GM18502 (cell line): ENCODE measurements at regions not wholly inside any gene's neighbourhood (a gene's known extent, or its start where the extent isn't known, plus 50 kb on each side); places are given as distances from the start of the nearest gene placed in this dataset.
"Not testable (repeated sequence)": the region's sequence is repeated elsewhere in the genome, so short reads cannot be mapped to it uniquely, and the experiment has no call there.

ENCODE experiments used
- ATAC-seq: cut with Tn5 transposase; IDR thresholded peaks from one replicate; pipeline ENCODE4 v1.9.1; 2021; ENCODE audit warnings: mild to moderate bottlenecking; ENCODE audit not compliant: unreplicated experiment, poor library complexity

DNA sequence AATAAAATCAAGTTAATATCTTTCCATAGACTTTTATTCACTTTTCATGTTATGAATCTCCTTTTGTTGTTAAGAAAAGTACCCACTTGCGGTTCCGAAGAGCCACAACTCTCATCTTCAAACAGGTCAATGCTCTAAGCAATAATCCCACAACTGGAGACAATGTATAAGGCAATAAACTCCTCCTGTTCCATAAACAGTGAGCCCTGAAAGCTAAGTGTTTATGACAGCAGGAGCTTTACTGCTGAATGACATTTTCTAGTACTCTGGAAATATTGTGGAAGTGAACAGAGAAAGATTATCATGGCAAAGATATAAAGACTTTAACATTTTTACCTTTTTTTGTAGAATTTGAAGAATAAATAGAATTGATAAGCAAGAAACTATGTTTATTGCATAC is 213.5 kb upstream of the MBL2 start:
- ATAC-seq = no peak

DNA sequence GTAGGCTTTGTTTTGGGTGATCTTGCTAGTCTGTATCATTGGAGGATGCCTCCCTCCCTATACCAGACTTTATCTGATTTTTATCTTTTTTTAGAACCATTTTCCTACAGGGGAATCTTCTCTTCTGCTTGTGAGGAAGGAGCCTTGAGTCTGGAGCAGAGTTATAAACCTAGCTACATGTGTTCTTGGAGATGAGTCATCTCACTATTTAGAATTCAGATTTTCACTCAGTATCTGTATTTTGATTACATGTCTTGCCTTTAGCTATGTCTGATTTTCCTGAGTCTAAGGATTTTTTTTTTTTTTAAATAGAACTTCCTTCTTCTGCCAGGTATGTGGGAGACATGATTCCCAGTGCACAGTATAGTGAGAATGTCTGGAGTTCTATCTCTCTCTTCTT is 211.6 kb upstream of the MBL2 start:
- peak; percentile 71 for ATAC-seq

DNA sequence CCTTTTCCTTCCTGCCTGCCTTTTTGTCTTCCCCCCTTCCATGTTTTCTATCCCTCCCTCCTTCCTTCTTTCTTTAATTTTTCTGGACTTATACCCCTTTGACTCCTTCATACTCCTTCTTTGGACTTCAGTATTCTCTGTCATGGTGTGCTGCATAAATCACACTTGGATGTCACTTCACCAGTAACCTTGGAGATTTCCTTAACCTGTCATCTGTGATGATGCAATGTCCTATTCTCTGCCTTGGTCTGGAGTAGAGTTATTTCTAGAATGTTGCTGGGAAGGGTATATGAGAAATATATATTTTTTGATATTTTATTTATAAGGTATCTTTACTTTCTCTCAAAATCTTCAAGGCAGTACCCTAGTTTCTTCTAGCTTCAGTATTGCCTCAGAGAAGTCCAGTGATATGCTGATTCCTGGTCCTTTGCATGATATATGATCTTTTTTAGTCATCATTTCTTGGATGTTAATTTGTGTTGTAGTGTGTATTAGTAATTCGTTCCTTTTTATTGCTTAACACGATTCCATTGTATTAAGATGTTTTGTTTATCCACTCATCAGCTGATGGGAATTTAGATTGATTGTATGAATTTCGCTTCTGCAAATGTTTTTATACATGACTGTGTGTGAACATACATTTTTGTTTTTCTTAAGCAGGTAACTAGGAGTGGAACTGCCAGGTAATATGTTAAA is 206.9 kb upstream of the MBL2 start:
- ATAC-seq = no peak

DNA sequence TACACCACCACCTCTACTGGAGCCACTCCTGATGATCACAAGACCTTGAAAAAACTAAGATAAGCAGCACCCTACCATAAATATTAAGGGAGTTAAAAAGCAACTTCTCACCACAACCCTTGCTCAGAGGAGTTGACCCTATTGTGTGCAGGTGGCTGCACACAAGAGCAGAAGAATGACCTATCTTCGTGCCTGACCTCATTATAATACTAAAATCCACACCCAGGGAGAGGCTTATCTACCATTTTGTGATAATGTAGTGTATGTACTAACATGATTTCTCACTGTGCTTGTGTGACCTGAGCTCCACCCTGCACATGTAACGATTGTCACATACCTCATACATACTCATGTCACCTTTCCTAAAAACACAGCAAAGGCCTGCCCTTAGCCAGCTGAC is 205.0 kb upstream of the MBL2 start:
- ATAC-seq = no peak

GRCh38 chr10:52967806-52968795 is 195.5 kb upstream of the MBL2 start:
- ATAC-seq = no peak

- ATAC-seq = no peak
These were observed 194.3 kb upstream of the MBL2 start for GRCh38 chr10:52966904-52967303.

DNA sequence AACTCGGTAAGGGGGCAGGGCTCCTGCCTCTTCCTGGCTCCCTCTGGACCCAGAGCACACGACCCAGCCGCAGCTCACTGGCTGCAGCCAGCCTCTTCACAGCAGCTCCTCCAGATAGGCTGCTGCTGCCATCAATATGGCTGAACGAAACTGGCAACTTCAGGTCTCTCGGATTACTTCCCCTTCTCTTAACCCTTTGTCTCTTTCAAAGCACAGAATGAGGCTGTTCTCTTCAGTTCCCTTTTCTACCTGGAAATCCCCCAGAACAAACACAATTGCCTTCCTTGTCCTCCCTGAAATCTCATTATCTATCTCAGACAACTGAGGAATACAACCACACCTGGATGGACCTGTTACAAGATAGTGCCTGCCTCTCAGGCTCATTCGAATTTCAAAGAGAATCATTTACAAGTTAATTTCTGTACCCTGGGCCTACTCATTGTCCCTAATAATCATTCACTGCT is 193.4 kb upstream of the MBL2 start:
- ATAC-seq = peak; percentile 98

DNA sequence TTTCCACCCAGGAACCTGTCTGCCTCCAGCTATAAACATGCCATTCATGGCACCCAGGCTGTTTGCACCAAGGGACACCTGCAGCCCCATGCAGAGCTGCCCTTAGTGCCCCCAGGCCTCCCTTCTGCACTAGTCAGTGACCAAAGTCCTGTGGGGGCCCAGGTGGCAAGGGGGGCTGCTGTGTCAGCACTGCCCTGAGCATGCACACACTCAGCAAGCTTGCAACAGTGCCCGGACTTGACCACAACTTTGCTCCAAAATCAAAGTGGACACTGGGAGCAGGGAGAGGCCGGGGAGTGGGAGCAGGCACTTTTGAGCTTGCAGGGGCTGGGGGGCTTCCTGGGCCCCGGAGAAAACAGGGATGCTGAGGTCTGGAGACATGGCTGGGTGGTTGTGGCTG is 192.9 kb upstream of the MBL2 start:
- ATAC-seq = peak; percentile 13

GRCh38 chr10:52961323-52961722 is 188.7 kb upstream of the MBL2 start:
- ATAC-seq = no peak

DNA sequence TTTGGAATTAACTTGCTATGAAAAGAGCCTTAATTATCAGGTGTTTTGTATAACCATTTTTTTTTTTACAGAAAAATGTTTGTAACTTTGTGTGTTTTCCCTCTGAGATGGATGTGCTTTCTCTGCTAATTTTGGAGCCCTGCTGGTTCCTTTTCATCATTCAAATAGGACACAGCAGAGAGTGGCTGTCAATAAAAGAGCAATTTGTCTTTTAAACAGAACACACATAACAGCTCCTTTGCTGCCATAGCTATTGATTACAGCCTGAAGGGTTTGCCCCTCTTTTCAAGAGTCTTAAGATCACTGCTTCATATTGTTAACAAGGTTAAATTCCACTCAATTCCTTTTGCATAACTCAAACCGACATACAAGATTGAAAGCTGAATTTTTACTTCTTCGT is 187.2 kb upstream of the MBL2 start:
- no peak for ATAC-seq

DNA sequence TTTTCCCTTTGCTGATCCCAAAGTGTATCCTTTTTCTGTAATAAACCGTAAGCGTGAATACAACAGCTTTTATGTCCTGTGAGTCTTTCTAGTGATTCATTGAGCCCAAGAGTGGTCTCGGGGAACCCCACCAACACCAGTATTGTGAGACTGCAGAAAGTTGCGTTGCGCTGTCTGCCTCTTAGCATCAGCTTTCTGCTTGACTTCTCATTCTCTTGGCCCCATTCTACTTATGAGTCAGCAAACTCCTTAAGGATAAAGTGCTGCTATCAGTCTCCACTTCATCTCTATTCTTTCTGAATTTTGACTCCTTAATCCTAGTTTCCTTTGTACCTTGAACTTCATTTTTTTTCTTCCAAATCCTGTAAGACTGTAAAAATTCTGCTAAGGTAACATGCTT is 184.3 kb upstream of the MBL2 start:
- ATAC-seq = peak; percentile 48

DNA sequence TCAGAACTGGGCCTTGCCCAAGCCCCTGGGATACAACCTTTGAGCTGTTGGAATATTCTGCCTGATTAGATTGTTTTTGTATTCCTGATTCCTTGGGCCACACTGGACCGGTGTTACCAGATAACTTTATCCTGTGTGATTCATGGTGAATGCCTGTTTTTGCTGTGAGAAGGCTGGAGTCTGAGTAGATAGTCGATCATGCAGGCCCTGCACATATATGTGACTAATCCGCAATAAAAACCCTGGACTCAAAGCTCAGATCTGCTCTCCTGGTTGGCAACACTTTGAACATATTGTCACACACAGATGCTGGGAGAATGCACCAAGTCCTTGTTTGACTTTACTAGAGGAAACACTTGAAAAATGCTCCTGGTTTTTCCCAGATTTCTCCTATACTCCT is 183.9 kb upstream of the MBL2 start:
- ATAC-seq = no peak

DNA sequence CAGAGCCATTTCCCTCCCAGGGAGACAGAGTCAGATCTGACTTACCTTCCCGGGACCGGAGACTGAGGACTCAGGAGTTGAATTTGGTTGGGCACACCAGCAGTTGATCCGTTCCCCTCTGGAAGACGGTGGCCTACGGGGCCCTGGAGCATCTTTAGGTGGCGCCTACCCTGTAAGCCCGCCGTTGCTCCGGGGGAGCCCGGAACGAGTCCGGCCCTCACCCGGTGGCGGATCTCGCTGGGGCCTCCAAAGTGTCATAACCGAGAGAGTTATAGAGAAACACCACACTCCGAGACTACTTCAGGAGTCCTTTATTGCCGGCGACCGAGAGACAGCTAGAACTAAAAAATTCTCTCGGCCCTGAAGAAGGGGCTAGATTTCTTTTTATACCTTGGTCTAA is 182.8 kb upstream of the MBL2 start:
- ATAC-seq = no peak

- ATAC-seq = no peak
These were observed 181.8 kb upstream of the MBL2 start for GRCh38 chr10:52954407-52954806.

DNA sequence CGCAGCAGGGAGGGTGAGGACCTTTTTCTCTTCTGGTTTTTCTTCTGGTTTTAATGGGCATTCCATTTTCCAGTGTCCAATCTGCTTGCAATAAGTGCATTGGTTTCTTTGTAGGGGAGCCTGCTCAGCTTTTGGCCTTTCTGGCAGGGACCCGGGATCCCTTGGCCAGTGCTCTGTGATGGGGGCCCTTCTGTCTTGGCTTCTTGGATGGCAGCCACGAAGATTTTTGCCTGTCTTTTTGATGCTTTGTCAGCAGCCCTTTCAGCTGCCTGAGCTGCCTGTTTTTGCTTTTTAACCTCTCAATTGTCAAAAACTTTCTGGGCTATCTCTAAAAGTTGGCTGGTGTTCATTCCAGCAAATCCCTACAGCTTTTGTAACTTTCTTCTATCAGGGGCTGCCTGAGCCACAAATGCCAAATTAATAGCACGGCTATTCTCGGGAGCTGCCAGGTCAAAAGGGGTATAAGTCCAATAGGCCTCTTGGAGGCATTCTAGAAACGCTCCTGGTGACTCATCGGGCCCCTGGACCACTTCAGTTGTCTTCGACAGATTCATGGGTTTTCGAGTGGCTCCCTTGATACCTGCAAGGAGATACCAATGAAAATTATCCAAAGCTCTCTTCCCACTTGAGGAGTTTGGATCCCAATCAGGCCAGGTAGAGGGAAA is 179.9 kb upstream of the MBL2 start:
- ATAC-seq = no peak

- ATAC-seq = peak; percentile 98
These were observed 179.2 kb upstream of the MBL2 start for GRCh38 chr10:52951824-52952223.

GRCh38 chr10:52950578-52950977 is 178.0 kb upstream of the MBL2 start:
- no peak for ATAC-seq

DNA sequence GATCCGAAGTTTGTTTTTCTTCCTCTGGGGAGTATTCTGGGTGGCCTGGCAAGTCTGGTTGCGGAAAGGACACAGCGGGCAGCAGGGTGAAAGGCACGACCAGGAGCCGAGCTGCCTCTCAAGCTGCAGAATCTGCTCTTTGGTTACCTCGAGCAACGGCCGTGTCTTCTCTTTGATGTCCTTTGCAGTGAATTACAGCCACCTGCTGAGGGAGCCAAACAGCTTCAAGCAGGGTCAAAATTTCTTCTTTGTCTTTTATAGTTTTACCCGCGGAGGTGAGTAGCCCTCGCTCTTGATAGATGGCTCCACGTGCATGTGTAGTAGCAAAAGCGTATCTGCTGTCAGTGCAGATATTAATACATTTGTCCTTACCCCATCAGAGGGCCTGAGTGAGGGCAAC is 177.3 kb upstream of the MBL2 start:
- no peak for ATAC-seq

- no peak for ATAC-seq
These were observed 173.9 kb upstream of the MBL2 start for GRCh38 chr10:52946486-52946885.

DNA sequence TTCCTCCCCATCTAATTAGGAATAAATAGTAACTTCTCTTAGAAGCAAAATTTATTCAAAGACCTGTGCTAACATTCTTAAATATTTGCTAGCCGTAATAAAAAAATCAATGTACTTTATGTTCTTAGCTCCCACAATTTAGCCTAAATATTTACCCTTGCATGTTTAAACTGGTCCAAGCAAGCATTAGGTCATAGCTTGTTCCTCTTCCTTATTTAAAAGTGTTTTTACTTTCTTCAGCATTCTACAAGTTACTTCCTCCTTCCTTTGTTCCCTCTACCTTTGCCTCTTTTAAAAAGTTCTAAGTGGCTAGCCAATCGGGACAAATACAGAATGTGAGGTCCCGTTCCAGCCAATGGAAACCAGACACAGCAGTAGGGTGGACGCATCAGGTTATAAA is 172.9 kb upstream of the MBL2 start:
- ATAC-seq = not testable (repeated sequence)

GRCh38 chr10:52940921-52941320 is 168.3 kb upstream of the MBL2 start:
- ATAC-seq = no peak
